HG03342 (cell line): ENCODE measurements at regions not wholly inside any gene's neighbourhood (a gene's known extent, or its start where the extent isn't known, plus 50 kb on each side); places are given as distances from the start of the nearest gene placed in this dataset.
"Not testable (repeated sequence)": the region's sequence is repeated elsewhere in the genome, so short reads cannot be mapped to it uniquely, and the experiment has no call there.

ENCODE experiments used
- ATAC-seq: cut with Tn5 transposase; IDR thresholded peaks from one replicate; pipeline ENCODE4 v1.9.1; 2021; ENCODE audit warnings: mild to moderate bottlenecking, moderate library complexity; ENCODE audit not compliant: unreplicated experiment

- ATAC-seq, result no peak
These were observed 335.7 kb upstream of the IZUMO3 start for GRCh38 chr9:24881361-24881760.

GRCh38 chr9:24879591-24879990 lies 333.9 kb upstream of the IZUMO3 start:
- ATAC-seq, result no peak

- ATAC-seq, result not testable (repeated sequence)
These were observed 310.9 kb upstream of the IZUMO3 start for GRCh38 chr9:24856601-24857000.

GRCh38 chr9:24846248-24846912 lies 300.7 kb upstream of the IZUMO3 start:
- ATAC-seq, result no peak

GRCh38 chr9:24844217-24844616 lies 298.5 kb upstream of the IZUMO3 start:
- ATAC-seq, result no peak

GRCh38 chr9:24841993-24842392 lies 296.3 kb upstream of the IZUMO3 start:
- ATAC-seq, result no peak

- no peak for ATAC-seq
These were observed 286.6 kb upstream of the IZUMO3 start for GRCh38 chr9:24832307-24832706.

- ATAC-seq, result no peak
These were observed 283.0 kb upstream of the IZUMO3 start for GRCh38 chr9:24828687-24829086.

- no peak for ATAC-seq
These were observed 278.9 kb upstream of the IZUMO3 start for GRCh38 chr9:24824607-24825006.

- no peak for ATAC-seq
These were observed 274.5 kb upstream of the IZUMO3 start for GRCh38 chr9:24820196-24820595.

GRCh38 chr9:24817756-24818155 lies 272.1 kb upstream of the IZUMO3 start:
- no peak for ATAC-seq

GRCh38 chr9:24816006-24816405 lies 270.3 kb upstream of the IZUMO3 start:
- no peak for ATAC-seq

- ATAC-seq, result no peak
These were observed 255.6 kb upstream of the IZUMO3 start for GRCh38 chr9:24801344-24801743.

GRCh38 chr9:24793787-24794186 lies 248.1 kb upstream of the IZUMO3 start:
- ATAC-seq, result no peak

- no peak for ATAC-seq
These were observed 230.5 kb upstream of the IZUMO3 start for GRCh38 chr9:24776226-24776625.

GRCh38 chr9:24774199-24774598 lies 228.5 kb upstream of the IZUMO3 start:
- not testable (repeated sequence) for ATAC-seq

GRCh38 chr9:24766081-24766480 lies 220.4 kb upstream of the IZUMO3 start:
- no peak for ATAC-seq

- no peak for ATAC-seq
These were observed 219.5 kb upstream of the IZUMO3 start for GRCh38 chr9:24765025-24765756.

- no peak for ATAC-seq
These were observed 192.8 kb upstream of the IZUMO3 start for GRCh38 chr9:24738421-24738961.

- ATAC-seq, result no peak
These were observed 186.1 kb upstream of the IZUMO3 start for GRCh38 chr9:24731754-24732153.

GRCh38 chr9:24721621-24722020 lies 175.9 kb upstream of the IZUMO3 start:
- no peak for ATAC-seq

GRCh38 chr9:24712206-24712605 lies 166.5 kb upstream of the IZUMO3 start:
- ATAC-seq, result no peak
